DND-41 (cell line): ENCODE measurements at regions not wholly inside any gene's neighbourhood (a gene's known extent, or its start where the extent isn't known, plus 50 kb on each side); places are given as distances from the start of the nearest gene placed in this dataset.

Experiments used
- EZH2 ChIP-seq: IDR thresholded peaks from 3 replicates; pipeline ENCODE4 v1.6.1; 2012; ENCODE audit warnings: borderline replicate concordance, low read depth, mild to moderate bottlenecking, moderate library complexity, low read length, inconsistent platforms; ENCODE audit not compliant: severe bottlenecking
- TF ChIP-seq, protein P1 (sequence below): IDR thresholded peaks from 2 replicates; pipeline ENCODE4 v1.5.1; 2012; ENCODE audit warnings: borderline replicate concordance, low read length, moderate library complexity, mild to moderate bottlenecking; ENCODE audit not compliant: poor library complexity, severe bottlenecking; ENCODE audit errors: extremely low read depth

DNA sequence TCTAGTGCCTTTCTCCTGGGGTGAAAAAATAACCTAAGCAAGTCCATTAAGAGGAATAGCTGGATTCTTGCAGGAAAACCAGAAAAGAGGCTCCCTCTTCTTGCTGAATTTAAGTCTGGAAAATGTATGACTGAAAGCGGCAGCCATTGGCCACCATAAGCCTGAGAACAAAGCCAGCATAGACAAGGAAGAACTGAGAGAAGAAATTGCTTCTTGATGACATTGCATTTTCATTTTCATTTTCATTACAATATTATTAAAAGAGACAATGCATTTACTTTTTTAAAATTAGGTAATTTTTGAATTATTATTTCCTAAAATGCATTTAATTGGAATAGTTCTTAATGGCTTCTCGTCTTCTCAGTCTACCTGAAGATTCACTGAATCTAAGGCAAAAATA, 1157.5 kb upstream of the ZEB2 start:
- TF ChIP-seq EZH2 = no peak
- TF ChIP-seq, protein P1, sequence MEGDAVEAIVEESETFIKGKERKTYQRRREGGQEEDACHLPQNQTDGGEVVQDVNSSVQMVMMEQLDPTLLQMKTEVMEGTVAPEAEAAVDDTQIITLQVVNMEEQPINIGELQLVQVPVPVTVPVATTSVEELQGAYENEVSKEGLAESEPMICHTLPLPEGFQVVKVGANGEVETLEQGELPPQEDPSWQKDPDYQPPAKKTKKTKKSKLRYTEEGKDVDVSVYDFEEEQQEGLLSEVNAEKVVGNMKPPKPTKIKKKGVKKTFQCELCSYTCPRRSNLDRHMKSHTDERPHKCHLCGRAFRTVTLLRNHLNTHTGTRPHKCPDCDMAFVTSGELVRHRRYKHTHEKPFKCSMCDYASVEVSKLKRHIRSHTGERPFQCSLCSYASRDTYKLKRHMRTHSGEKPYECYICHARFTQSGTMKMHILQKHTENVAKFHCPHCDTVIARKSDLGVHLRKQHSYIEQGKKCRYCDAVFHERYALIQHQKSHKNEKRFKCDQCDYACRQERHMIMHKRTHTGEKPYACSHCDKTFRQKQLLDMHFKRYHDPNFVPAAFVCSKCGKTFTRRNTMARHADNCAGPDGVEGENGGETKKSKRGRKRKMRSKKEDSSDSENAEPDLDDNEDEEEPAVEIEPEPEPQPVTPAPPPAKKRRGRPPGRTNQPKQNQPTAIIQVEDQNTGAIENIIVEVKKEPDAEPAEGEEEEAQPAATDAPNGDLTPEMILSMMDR = no peak
